GM23338 (cell line): ENCODE measurements at regions not wholly inside any gene's neighbourhood (a gene's known extent, or its start where the extent isn't known, plus 50 kb on each side); places are given as distances from the start of the nearest gene placed in this dataset.

Experiments
- CREB1 ChIP-seq: fragments of 250-450 bp; sonication (Bioruptor Pico); IDR thresholded peaks from 2 replicates; pipeline ENCODE4 v1.5.0; 2020; ENCODE audit warnings: low read depth, mild to moderate bottlenecking, moderate library complexity
- CTCF ChIP-seq, 2 experiments: fragments of 200-600 bp in 1 of 2; sonication (generic) in 1 of 2; conservative IDR thresholded peaks; 2 replicates each; pipeline versions ENCODE4 v1.5.1 to v1.6.1; 2016 to 2017; ENCODE audit warnings: antibody characterized with exemption in 2 of 2, low read depth in 2 of 2, mild to moderate bottlenecking in 2 of 2, moderate library complexity in 1 of 2
- ETS1 ChIP-seq: IDR thresholded peaks from 2 replicates; pipeline ENCODE4 v1.6.1; 2016; ENCODE audit warnings: antibody characterized with exemption
- EZH2 ChIP-seq: fragments of 200-600 bp; sonication (generic); IDR thresholded peaks from one replicate; pipeline ENCODE4 v1.8.0; 2017; ENCODE audit warnings: antibody characterized with exemption, mild to moderate bottlenecking, low read depth; ENCODE audit not compliant: unreplicated experiment
- EZH2phosphoT487 ChIP-seq: fragments of 200-600 bp; sonication (generic); IDR thresholded peaks from one replicate; pipeline ENCODE4 v1.8.1; 2018; ENCODE audit warnings: antibody characterized with exemption; ENCODE audit not compliant: unreplicated experiment
- JUNB ChIP-seq: IDR thresholded peaks from one replicate; pipeline ENCODE4 v1.6.1; 2016; ENCODE audit warnings: antibody characterized with exemption; ENCODE audit not compliant: unreplicated experiment
- POLR2AphosphoS5 ChIP-seq: IDR thresholded peaks from 2 replicates; pipeline ENCODE4 v1.6.1; 2016; ENCODE audit warnings: antibody characterized with exemption, low read depth
- REST ChIP-seq: IDR thresholded peaks from one replicate; pipeline ENCODE4 v1.6.1; 2018; ENCODE audit warnings: antibody characterized with exemption; ENCODE audit not compliant: unreplicated experiment
- STAT1 ChIP-seq: IDR thresholded peaks from one replicate; pipeline ENCODE4 v1.6.1; 2016; ENCODE audit warnings: antibody characterized with exemption; ENCODE audit not compliant: unreplicated experiment
- ZNF114 ChIP-seq: fragments of 250-450 bp; sonication (Bioruptor Pico); IDR thresholded peaks from 2 replicates; pipeline ENCODE4 v1.5.0; 2020; ENCODE audit warnings: mild to moderate bottlenecking, moderate library complexity

- TF ChIP-seq POLR2AphosphoS5, result no peak
- no peak for TF ChIP-seq CTCF (conservative IDR thresholded peaks at IDR 0.05; ENCODE audit: low read depth in 2 of 2)
- TF ChIP-seq EZH2, result no peak
- no peak for TF ChIP-seq REST
- no peak for TF ChIP-seq EZH2phosphoT487
- no peak for TF ChIP-seq JUNB
- no peak for TF ChIP-seq STAT1
- TF ChIP-seq ETS1, result no peak
- TF ChIP-seq ZNF114 (CRISPR knock-in tag), result no peak
- TF ChIP-seq CREB1 (CRISPR knock-in tag), result no peak
These were observed 178.9 kb upstream of the MGAT4C start for GRCh38 chr12:86435053-86435452.
